Body of pancreas (tissue), 4 donors: ENCODE measurements at regions not wholly inside any gene's neighbourhood (a gene's known extent, or its start where the extent isn't known, plus 50 kb on each side); places are given as distances from the start of the nearest gene placed in this dataset.
A peak's percentile ranks its signal among the peaks of the same experiment; 100 is the strongest.

Experiments used
- ATAC-seq: fragments of 150-250 bp; one replicate; pipeline ENCODE4 v1.9.1; 2016
- DNase-seq, 4 donors: peaks; one replicate each; pipeline ENCODE4 v3.0.0-alpha.2; 2019
- H3K27ac ChIP-seq, 4 donors: fragments of 200-600 bp; sonication (generic); 1 replicate in 3 of 4; 2 replicates in 1 of 4; pipeline versions ENCODE4 v1.5.1 to v1.6.1; 2016 to 2019; ENCODE audit warnings: mild to moderate bottlenecking in 1 of 4, mixed read lengths in 1 of 4, moderate library complexity in 1 of 4
- H3K27me3 ChIP-seq, 2 donors: fragments of 200-600 bp; sonication (generic); one replicate each; pipeline ENCODE4 v1.6.0; 2016; ENCODE audit warnings: mild to moderate bottlenecking in 1 of 2
- H3K36me3 ChIP-seq, 2 donors: fragments of 200-600 bp; sonication (generic); replicated peaks in 1 of 2; 2 replicates each; pipeline ENCODE4 v1.5.1; 2016; ENCODE audit warnings: low read depth in 2 of 2; ENCODE audit not compliant: insufficient read depth in 1 of 2
- H3K4me1 ChIP-seq: fragments of 200-600 bp; sonication (generic); one replicate; pipeline ENCODE4 v1.6.0; 2016
- H3K4me3 ChIP-seq, 2 donors: fragments of 200-600 bp; sonication (generic); 1 replicate in 1 of 2; 2 replicates in 1 of 2; pipeline ENCODE4 v1.5.1; 2016 to 2019
- H3K9me3 ChIP-seq, 3 donors: fragments of 200-600 bp; sonication (generic); 1 replicate in 2 of 3; 2 replicates in 1 of 3; pipeline ENCODE4 v1.5.1; 2016
- POLR2A ChIP-seq, 3 donors: fragments of 450-650 bp; IDR thresholded peaks; one replicate each; pipeline ENCODE4 v1.6.1; 2016; ENCODE audit warnings: antibody characterized with exemption in 3 of 3, mild to moderate bottlenecking in 2 of 3
- WGBS, 2 donors: methylation state at CpG; one replicate each; pipeline ENCODE4 v1.1.5; 2017; 5-methylcytosine and 5-hydroxymethylcytosine counted together
- intact Hi-C: fragments of 100-400 bp; cut with DNase I; formaldehyde crosslinking; loops from one replicate; pipeline ENCODE4 v1.15.1; 2023
- TF ChIP-seq, protein P1 (sequence below), 7 experiments: fragments of 450-650 bp in 4 of 7; fragments of 200-600 bp in 3 of 7; sonication (generic) in 3 of 7; IDR thresholded peaks; one replicate each; pipeline ENCODE4 v1.5.1; 2016 to 2019; ENCODE audit warnings: antibody characterized with exemption in 7 of 7

GRCh38 chr3:43817064-43817463 lies 126.3 kb downstream of the ABHD5 start:
- no peak for TF ChIP-seq POLR2A (IDR thresholded peaks at IDR 0.05)
- TF ChIP-seq, protein P1, sequence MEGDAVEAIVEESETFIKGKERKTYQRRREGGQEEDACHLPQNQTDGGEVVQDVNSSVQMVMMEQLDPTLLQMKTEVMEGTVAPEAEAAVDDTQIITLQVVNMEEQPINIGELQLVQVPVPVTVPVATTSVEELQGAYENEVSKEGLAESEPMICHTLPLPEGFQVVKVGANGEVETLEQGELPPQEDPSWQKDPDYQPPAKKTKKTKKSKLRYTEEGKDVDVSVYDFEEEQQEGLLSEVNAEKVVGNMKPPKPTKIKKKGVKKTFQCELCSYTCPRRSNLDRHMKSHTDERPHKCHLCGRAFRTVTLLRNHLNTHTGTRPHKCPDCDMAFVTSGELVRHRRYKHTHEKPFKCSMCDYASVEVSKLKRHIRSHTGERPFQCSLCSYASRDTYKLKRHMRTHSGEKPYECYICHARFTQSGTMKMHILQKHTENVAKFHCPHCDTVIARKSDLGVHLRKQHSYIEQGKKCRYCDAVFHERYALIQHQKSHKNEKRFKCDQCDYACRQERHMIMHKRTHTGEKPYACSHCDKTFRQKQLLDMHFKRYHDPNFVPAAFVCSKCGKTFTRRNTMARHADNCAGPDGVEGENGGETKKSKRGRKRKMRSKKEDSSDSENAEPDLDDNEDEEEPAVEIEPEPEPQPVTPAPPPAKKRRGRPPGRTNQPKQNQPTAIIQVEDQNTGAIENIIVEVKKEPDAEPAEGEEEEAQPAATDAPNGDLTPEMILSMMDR (IDR thresholded peaks at IDR 0.05) = no peak
- H3K9me3 ChIP-seq = no peaks in the 10 kb centered on the region
- H3K36me3 ChIP-seq = no peaks in the 10 kb centered on the region
- H3K4me3 ChIP-seq = no peak overlapping the region
- DNase-seq = no peak
- WGBS, 2 donors = 58 to 72% methylated on average over 2 of the region's 2 CpGs
- H3K27ac ChIP-seq = no peak overlapping the region
- H3K4me1 ChIP-seq = no peaks in the 10 kb centered on the region
- H3K27me3 ChIP-seq = no peaks in the 10 kb centered on the region
- intact Hi-C loops = no loop called here
- no peak for ATAC-seq

DNA sequence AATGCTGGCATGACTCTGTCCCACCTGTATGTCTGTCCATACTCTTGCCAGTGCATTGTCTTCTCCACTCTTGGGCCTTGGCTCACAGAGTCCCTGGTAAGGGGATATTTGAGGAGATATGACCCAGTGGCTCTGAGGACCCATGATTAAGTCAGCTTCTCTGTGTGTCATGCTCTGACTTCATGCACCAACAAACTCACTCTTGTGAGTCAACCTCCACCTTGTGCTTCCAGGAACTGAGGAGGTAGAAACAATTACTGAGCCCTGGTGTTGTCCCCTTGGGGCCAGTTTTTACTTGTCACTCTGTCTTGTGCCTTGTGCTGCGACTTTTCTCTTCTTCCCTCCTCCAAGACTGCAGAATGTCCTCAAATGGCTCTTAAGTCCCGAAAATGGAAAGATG lies 127.1 kb downstream of the ABHD5 start:
- TF ChIP-seq, protein P1 (IDR thresholded peaks at IDR 0.05) = no peak
- no peak for TF ChIP-seq POLR2A (IDR thresholded peaks at IDR 0.05)
- 52 to 53% methylated on average over 2 of the region's 2 CpGs for WGBS, 2 donors
- no peak for ATAC-seq
- no peak overlapping the region for H3K27ac ChIP-seq
- no peaks in the 10 kb centered on the region for H3K9me3 ChIP-seq
- H3K27me3 ChIP-seq = no peaks in the 10 kb centered on the region
- no peak for DNase-seq
- no peak overlapping the region for H3K4me3 ChIP-seq
- intact Hi-C loops = no loop called here
- H3K4me1 ChIP-seq = no peaks in the 10 kb centered on the region
- H3K36me3 ChIP-seq = no peaks in the 10 kb centered on the region

GRCh38 chr3:43818229-43818628 lies 127.5 kb downstream of the ABHD5 start:
- Histone ChIP-seq H3K4me1 (no peaks in the 10 kb centered on the region), H3K27me3 (no peaks in the 10 kb centered on the region), H3K4me3 (no peak overlapping the region), H3K27ac (no peak overlapping the region), H3K36me3 (no peaks in the 10 kb centered on the region), H3K9me3 (no peaks in the 10 kb centered on the region)
- TF ChIP-seq POLR2A (IDR thresholded peaks at IDR 0.05) = no peak
- TF ChIP-seq, protein P1 (IDR thresholded peaks at IDR 0.05) = no peak
- ATAC-seq (no peak), DNase-seq (no peak)
- intact Hi-C loops = no loop called here

GRCh38 chr3:43838009-43838758 lies 147.4 kb downstream of the ABHD5 start:
- WGBS, 2 donors = 15 to 19% methylated on average over 2 of the region's 2 CpGs
- H3K27ac ChIP-seq = no peak overlapping the region
- H3K36me3 ChIP-seq = no peaks in the 10 kb centered on the region
- H3K4me3 ChIP-seq = no peak overlapping the region
- no peaks in the 10 kb centered on the region for H3K9me3 ChIP-seq
- H3K27me3 ChIP-seq = no peaks in the 10 kb centered on the region
- ATAC-seq (no peak), DNase-seq (no peak)
- intact Hi-C loops = no loop called here
- no peaks in the 10 kb centered on the region for H3K4me1 ChIP-seq
- TF ChIP-seq POLR2A (IDR thresholded peaks at IDR 0.05) = no peak
- TF ChIP-seq, protein P1 (IDR thresholded peaks at IDR 0.05) = no peak

DNA sequence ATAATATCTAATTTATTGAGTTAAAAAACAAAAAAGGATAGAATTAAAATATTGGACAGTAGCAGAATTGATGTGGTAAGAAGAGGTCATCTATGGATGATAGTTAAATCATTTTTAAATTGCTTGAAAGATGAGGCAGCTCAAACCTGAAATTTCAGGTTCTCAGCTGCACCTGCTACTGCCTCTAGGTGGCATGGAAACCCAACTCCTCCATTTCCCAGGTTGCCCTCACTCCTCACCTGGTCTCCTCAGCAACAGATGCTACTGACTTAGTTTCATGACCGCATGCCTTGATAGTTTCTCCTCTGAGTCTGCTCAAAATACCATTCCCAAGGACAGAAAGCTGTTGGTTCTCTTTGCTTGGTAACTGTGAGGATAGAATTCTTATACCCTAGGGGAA lies 148.1 kb downstream of the ABHD5 start:
- no peaks in the 10 kb centered on the region for H3K9me3 ChIP-seq
- H3K36me3 ChIP-seq = no peaks in the 10 kb centered on the region
- H3K27ac ChIP-seq = no peak overlapping the region
- no peaks in the 10 kb centered on the region for H3K4me1 ChIP-seq
- no peaks in the 10 kb centered on the region for H3K27me3 ChIP-seq
- ATAC-seq (no peak), DNase-seq (no peak)
- WGBS, 2 donors = 50 to 78% methylated on average over 1 of the region's 1 CpG
- TF ChIP-seq POLR2A (IDR thresholded peaks at IDR 0.05) = no peak
- TF ChIP-seq, protein P1 (IDR thresholded peaks at IDR 0.05) = peak in 1 of 7 experiments; percentile 20
- intact Hi-C loops = no loop called here
- no peak overlapping the region for H3K4me3 ChIP-seq
